Activated CD8-positive, alpha-beta T cell treated with anti-CD3 and anti-CD28 coated beads for 36 hours (primary cell): ENCODE measurements at regions not wholly inside any gene's neighbourhood (a gene's known extent, or its start where the extent isn't known, plus 50 kb on each side); places are given as distances from the start of the nearest gene placed in this dataset.

Experiments used
- ATAC-seq: fragments of 200-7000 bp; cut with Tn5 transposase; one replicate; pipeline ENCODE4 v1.10.0; 2021; ENCODE audit warnings: mild to moderate bottlenecking, moderate library complexity
- CTCF ChIA-PET: fragments of 350-600 bp; sonication (Branson Sonifier 250); formaldehyde crosslinking; loops from one replicate; lab custom pipeline; 2021; ENCODE audit warnings: antibody characterized with exemption; lab: Charles Lee
- POLR2A ChIA-PET: fragments of 350-600 bp; sonication (Branson Sonifier 250); formaldehyde crosslinking; loops from one replicate; lab custom pipeline; 2021; ENCODE audit warnings: antibody characterized with exemption; lab: Charles Lee
- DNase-seq: peaks from one replicate; pipeline ENCODE4 v3.0.0-alpha.2; 2020
- H3K27ac Mint-ChIP-seq: one replicate; pipeline ENCODE4 v1.8.0; 2021; ENCODE audit warnings: mild to moderate bottlenecking, mixed read lengths
- H3K27me3 Mint-ChIP-seq: one replicate; pipeline ENCODE4 v1.8.0; 2021; ENCODE audit warnings: mixed read lengths
- H3K36me3 Mint-ChIP-seq: one replicate; pipeline ENCODE4 v1.8.0; 2021; ENCODE audit warnings: low read depth, mixed read lengths
- H3K4me1 Mint-ChIP-seq: one replicate; pipeline ENCODE4 v1.8.0; 2021; ENCODE audit warnings: low read depth, mixed read lengths
- H3K4me3 Mint-ChIP-seq: one replicate; pipeline ENCODE4 v1.8.0; 2021; ENCODE audit warnings: mild to moderate bottlenecking, moderate library complexity, mixed read lengths
- H3K9me3 Mint-ChIP-seq: one replicate; pipeline ENCODE4 v1.8.0; 2021; ENCODE audit warnings: mixed read lengths
- intact Hi-C: fragments of 100-400 bp; cut with micrococcal nuclease; formaldehyde crosslinking; loops from one replicate; pipeline ENCODE4 v1.10.0; 2022
- TF ChIP-seq, protein P1 (sequence below): fragments of 200-600 bp; IDR thresholded peaks from one replicate; pipeline ENCODE4 v1.8.0; 2022; ENCODE audit warnings: antibody characterized with exemption, mild to moderate bottlenecking

- TF ChIP-seq, protein P1, sequence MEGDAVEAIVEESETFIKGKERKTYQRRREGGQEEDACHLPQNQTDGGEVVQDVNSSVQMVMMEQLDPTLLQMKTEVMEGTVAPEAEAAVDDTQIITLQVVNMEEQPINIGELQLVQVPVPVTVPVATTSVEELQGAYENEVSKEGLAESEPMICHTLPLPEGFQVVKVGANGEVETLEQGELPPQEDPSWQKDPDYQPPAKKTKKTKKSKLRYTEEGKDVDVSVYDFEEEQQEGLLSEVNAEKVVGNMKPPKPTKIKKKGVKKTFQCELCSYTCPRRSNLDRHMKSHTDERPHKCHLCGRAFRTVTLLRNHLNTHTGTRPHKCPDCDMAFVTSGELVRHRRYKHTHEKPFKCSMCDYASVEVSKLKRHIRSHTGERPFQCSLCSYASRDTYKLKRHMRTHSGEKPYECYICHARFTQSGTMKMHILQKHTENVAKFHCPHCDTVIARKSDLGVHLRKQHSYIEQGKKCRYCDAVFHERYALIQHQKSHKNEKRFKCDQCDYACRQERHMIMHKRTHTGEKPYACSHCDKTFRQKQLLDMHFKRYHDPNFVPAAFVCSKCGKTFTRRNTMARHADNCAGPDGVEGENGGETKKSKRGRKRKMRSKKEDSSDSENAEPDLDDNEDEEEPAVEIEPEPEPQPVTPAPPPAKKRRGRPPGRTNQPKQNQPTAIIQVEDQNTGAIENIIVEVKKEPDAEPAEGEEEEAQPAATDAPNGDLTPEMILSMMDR = no peak
- POLR2A ChIA-PET = no interaction called here
- H3K4me1 Mint-ChIP-seq = no peaks in the 10 kb centered on the region
- no peak for DNase-seq
- CTCF ChIA-PET = no interaction called here
- peaks cover 16% of the 10 kb centered on the region for H3K9me3 Mint-ChIP-seq
- no peak overlapping the region for H3K4me3 Mint-ChIP-seq
- intact Hi-C loops = no loop called here
- H3K36me3 Mint-ChIP-seq = no peaks in the 10 kb centered on the region
- no peak overlapping the region for H3K27ac Mint-ChIP-seq
- no peaks in the 10 kb centered on the region for H3K27me3 Mint-ChIP-seq
- ATAC-seq = no peak
These were observed 428.2 kb upstream of the CTNND2 start for GRCh38 chr5:12332480-12332879.

DNA sequence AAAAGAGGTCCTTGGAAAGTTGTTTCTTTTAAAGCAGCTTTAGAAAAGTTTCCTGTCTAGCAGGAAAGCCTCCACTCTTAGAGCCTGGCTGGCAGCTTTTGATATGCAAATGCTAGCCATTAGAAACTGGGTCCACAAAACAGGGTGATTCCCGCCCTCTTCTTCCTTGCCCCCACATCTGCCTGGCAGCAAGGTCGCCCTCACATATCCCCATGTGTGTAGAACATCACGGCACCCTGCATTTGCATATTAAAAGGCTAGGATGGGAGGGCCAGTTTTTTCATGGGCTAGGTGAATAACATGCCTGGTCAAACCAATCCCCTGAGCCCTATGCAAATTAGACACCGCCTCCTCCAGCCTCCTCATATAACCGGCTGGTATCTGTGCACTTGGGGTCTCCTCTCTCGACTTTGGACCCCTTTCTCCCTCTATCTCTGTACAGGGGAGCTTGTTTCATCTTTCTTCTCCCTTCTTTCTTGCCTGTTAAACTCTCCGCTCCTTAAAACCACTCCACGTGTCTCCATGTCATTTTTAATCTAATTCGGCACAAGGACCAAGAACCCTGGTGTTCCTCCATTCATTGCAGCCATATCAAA, 426.8 kb upstream of the CTNND2 start:
- peaks cover 16% of the 10 kb centered on the region for H3K9me3 Mint-ChIP-seq
- CTCF ChIA-PET = no interaction called here
- H3K27me3 Mint-ChIP-seq = no peaks in the 10 kb centered on the region

GRCh38 chr5:12330381-12330780, 426.1 kb upstream of the CTNND2 start:
- no peaks in the 10 kb centered on the region for H3K36me3 Mint-ChIP-seq
- POLR2A ChIA-PET = no interaction called here
- H3K9me3 Mint-ChIP-seq = peaks cover 13% of the 10 kb centered on the region
- H3K27ac Mint-ChIP-seq = no peak overlapping the region
- DNase-seq = no peak
- no peak overlapping the region for H3K4me3 Mint-ChIP-seq
- intact Hi-C loops = no loop called here
- ATAC-seq = no peak
- TF ChIP-seq, protein P1 = no peak
- no peaks in the 10 kb centered on the region for H3K27me3 Mint-ChIP-seq
- CTCF ChIA-PET = no interaction called here
- H3K4me1 Mint-ChIP-seq = no peaks in the 10 kb centered on the region

More for the DNA sequence above, 426.8 kb upstream of the CTNND2 start:
- TF ChIP-seq, protein P1 = no peak
- POLR2A ChIA-PET = no interaction called here
- Mint-ChIP-seq H3K4me1 (no peaks in the 10 kb centered on the region), H3K36me3 (no peaks in the 10 kb centered on the region), H3K4me3 (no peak overlapping the region), H3K27ac (no peak overlapping the region)
- intact Hi-C loops = no loop called here
- no peak for DNase-seq
- ATAC-seq = no peak

- ChIA-PET CTCF (no interaction called here), POLR2A (no interaction called here)
- TF ChIP-seq, protein P1 = no peak
- ATAC-seq (no peak), DNase-seq (no peak)
- Mint-ChIP-seq H3K4me1 (no peaks in the 10 kb centered on the region), H3K27me3 (no peaks in the 10 kb centered on the region), H3K27ac (no peak overlapping the region), H3K36me3 (no peaks in the 10 kb centered on the region), H3K4me3 (no peak overlapping the region), H3K9me3 (peaks cover 6% of the 10 kb centered on the region)
- intact Hi-C loops = no loop called here
These were observed 419.5 kb upstream of the CTNND2 start for GRCh38 chr5:12323637-12324229.

DNA sequence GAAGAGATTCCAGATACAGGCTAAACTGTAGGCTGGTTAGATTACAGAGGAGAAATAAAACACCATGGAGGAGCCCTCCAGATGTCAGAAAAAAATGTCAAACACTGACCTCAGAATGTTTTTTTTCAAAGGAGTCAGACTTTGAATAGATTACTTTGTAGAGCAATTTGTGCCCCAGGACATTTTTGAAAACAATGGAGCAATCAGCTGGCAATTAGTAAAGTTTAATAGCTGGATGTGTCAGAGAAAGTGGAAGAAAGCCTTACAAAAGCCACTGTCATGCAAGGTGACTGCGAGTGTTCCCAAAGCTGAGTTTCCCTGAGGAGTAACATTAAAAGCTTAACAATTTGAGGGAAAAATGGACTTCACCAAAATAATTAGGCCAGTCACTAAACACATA, 417.8 kb upstream of the CTNND2 start:
- H3K27me3 Mint-ChIP-seq = no peaks in the 10 kb centered on the region
- DNase-seq (no peak), ATAC-seq (no peak)
- H3K27ac Mint-ChIP-seq = no peak overlapping the region
- ChIA-PET POLR2A (no interaction called here), CTCF (no interaction called here)
- peaks cover 2% of the 10 kb centered on the region for H3K9me3 Mint-ChIP-seq
- intact Hi-C loops = no loop called here
- TF ChIP-seq, protein P1 = no peak
- no peaks in the 10 kb centered on the region for H3K4me1 Mint-ChIP-seq
- no peaks in the 10 kb centered on the region for H3K36me3 Mint-ChIP-seq
- H3K4me3 Mint-ChIP-seq = no peak overlapping the region
